NK-92 treated with Interleukin-12 subunit alpha and Interleukin-12 subunit beta, amount 100 ng/mL, for 24 hours (cell line): ENCODE measurements at regions not wholly inside any gene's neighbourhood (a gene's known extent, or its start where the extent isn't known, plus 50 kb on each side); places are given as distances from the start of the nearest gene placed in this dataset.

Experiments used
- DNase-seq: peaks from one replicate; lab custom pipeline; 2025; lab: John Stamatoyannopoulos, UW

DNA sequence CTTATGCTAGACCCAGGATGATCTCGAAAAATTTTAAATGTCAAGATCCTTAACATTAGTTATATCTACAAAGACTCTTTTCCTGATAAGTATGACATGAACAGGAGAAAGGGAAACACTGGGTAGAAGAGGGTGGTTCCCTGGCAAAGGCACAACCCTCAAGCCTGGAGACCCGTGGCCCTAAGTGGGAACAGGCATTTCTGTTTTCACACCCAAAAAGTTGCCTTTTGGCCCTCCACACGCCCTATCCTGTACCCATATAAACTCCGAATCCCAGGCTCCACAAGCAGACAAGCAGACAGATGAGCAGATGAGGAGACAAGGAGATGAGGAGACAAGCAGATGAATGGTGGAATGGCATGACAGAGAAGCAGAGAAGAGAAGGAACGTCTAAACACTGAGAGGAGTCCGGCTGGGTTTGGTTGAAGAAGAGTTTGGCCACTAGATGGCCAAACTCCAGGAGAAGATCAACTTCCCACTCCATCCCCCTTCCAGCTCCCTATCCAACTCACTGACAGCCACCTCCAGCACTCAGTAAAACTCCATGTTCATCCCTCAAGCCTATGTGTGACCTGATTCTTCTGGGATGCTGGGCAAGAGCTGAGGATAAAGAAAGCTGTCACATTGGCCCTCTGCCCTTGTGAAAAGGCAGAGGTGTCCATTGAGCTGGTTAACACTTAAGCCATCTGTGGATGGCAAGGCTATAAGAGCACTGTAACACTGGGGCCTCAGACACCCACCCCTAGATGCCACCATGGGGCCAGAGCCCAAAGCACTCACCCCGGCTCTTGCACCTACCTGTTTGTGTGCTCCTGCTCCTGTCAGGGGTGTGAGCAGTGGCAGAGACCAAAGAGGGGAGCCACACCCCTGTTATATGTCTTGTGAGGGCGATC, 139.6 kb upstream of the FAM20A start:
- no peak for DNase-seq

DNA sequence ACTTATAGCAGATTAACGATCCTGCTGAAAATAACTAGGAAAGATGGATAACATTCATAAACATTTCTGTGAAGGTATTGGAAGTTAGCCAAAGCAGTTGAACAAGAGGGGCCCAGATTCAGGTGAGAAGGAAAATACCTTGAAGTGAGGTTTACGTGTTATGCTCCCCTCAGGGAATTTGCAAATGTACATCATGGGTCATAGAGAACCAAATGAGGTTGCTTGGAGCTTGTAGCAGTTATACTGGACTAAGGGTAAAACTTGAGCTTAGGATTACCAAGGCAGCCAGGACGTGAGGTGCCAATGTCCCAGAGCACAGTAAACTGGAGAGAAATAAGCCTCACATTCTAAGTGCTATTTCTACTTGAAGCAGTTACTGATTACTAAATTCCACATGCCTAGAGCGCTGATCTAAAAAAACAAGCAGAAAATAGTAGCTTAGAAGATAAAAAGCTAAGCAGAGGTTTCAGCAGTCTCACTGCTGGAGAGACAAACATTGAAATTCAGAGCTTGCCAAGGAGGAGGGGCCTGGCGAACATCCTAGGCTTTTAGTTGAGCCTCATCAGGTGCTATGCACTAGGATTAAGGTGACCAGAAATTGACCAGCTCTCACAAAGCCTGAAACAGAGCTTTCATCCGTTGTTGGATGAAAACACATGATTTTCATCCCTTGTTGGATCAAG, 136.7 kb upstream of the FAM20A start:
- DNase-seq = no peak

DNA sequence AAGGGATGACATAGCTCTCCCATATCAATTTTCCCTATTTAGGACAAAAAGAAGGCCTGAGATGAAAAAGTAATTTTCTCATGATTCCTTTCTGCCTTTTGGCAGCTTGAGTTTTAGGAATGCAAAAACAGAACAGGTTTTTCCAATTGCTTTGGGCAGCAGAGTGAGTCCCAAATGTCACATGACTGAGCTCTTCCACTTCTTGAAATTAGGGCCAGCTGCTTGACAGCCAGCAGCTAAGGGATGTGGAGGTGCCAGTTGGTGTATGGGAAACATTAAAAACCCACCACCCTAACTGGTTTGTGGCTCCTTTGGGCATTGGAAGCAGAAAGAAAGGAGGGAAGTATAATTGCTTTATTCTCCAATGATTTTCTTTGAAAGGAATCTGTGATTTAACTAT, 133.8 kb upstream of the FAM20A start:
- no peak for DNase-seq

DNA sequence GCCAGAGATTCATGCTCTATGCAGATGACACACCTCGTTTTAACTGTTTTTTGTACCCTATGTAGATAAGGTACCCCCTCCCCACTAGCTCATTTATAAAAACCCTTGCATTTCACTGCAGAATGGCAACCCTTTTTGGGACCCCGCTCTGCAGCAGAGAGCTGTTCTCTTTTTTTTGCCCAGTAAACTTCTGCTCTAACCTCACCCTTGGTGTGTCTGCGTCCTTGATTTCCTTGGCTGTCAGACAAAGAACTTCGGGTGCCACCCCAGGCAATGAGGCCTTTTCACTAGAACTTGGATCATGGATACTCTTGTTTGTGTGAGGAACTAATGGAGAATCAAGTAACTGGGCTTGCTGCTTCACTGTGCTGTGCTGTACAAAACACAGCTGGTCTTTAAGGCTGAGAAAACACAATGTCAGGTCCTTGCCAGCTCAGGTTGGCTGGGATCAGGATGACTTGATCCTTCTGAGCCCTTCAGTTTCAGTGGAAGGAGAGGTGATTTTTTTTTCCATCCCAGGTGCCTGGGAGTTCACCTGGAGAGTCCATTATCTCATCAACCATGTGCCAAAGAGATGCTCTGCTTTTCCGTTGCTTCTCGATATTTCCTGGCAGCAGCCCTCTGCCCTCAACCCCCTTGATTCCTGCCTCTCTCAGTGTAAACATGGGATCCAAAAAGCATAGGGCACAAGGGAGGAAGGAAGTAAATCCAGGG, 133.2 kb upstream of the FAM20A start:
- DNase-seq = no peak

DNA sequence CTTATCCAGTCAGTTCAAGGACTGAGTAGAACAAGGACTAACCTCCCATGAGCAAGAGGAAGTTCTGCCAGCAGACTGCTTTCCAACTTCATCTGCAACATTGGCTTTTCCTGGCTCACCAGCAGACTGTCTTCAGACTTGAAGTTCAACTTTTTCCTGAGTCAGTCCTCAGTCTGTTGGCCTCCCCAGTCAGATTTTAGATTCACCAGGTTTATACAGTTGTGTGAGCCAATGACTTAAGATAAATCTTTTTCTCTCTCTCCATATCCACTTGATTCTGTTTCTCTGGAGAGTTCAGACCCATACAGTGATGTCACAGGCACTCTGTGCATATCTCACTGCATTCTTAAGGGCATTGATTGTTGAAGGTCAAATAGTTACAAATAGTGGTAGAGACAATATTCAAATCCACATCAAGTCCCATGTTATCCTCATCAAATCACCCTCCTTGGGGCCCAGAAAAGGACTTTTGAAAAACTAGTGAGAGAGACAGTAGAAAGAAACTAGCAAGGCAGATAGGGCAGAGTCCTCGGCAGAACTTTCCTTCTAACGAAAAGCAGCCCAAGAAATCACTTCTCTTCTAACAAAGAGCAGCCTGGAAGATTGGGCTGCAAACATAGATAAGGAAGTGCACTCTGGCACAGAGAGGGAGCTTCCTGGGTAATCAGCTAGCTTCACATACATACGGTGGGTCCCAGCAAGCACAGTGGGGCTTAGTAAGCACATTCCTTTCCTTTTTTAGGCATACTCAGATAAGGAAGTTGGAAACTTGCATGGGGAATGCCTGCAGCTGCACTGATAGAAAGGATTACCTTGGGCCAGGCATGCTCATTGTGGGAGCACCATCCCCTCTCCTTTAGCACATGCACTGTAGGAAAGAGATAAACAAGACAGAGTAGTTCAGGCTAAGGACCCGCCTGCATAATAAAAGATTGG, 132.3 kb upstream of the FAM20A start:
- DNase-seq = no peak

DNA sequence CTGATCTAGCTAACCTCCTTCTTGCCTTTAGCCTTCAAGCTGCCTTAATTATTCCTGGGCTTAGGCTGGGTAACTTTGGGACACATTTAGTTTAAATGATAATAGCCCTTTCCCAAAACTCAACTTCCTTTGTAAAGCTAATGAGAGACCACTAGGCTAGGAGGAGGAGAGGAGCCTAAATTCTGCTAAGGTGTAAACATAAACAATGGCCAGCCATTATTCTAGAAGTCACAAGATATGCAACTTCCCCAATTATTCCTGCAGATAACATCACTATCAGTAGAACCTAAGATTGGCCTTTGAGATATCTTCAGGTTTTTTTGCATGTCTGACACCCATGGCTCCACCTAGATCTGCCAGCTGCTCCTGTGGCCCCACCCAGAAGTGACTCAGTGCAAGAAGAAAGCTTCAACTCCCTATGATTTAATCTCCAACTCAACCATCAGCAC, 131.2 kb upstream of the FAM20A start:
- DNase-seq = no peak

DNA sequence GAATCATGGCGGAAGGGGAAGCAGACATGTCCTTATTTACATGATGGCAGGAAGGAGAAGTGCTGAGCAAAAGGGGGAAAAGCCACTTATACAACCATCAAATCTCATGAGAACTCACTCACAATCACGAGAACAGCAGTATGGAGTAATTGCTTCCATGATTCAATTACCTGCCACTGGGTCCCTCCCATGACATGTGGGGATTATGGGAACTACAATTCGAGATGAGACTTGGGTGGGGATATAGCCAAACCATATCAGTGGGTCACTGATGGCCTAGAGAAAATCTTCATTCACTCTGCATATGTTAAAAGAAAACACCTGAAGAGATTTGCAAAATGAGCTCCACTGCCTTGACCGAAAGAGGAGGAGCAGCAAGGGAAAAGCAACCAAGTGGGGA, 130.3 kb upstream of the FAM20A start:
- DNase-seq = no peak

DNA sequence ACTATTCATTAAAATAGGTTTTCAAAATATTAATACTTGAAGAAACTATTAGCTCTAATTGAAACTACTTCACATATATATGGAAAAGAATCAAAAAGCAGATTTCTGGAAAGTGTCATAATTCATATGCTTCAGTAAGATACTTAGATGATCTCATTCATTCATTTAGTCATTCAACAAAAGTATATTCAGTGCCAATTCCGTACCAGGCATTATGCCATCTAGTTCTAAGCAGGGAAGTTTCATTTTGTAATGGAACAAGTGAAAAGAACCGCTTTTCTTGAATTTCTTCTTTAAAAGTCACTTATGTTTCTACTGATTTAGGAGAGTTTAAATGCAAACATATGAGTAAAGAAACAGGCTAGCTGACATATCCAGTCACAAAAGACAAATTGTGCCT, 118.3 kb upstream of the FAM20A start:
- DNase-seq = no peak

DNA sequence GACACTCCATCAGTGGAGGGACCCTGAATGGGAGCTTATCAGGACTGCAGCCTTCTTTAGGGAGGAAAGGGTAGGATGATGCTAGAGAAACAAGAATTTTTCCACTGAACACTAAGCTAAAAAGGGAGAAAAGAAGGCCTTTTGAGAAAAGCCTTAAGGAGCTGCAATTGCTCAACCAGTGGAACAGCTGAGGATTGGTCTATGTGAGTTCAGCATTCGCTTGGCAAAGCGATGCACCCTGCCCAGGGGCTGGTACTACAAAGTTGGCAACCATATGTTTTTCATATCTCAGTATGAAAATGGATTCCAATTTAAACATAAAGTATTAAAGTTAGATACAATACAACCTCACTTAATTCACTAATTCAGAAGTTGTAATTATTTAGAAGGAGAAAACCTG, 117.8 kb upstream of the FAM20A start:
- DNase-seq = no peak

DNA sequence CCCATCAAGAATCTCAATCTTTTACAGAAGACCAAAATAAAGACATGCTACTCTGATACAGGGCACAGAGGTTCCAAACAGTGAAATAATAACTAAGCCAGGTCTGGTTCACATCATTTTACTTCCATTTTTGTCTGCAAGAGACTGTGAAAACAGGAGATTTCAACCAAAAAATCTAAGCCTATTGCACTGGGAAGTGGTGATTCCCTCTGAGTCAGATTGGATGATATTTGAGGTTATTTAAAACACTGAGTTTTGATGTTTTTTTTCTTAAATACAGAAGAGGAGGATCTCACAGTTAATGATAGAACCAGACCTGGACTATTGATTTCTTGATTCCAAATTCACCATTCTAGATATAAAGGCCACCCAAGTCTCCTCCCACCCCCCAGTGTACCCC, 117.3 kb upstream of the FAM20A start:
- DNase-seq = no peak

DNA sequence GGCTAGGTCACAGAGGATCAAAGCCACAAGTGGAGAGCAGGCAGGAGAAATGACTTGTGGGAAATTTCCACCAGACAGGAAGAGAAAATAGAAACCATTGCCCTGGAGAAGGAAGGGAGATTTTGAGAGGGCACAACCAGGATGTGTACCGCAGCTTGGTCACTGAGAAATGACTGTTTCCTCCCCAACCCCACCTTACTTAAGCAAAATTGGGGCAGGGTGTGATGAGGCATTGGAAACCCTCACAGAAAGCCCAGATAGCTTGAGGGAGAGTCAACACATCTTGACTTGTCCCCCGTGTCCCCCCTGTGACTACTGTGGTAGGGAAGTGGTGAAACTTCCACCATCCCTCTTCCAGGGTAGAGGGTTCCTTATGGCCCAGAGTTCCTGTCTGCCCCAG, 113.5 kb upstream of the FAM20A start:
- DNase-seq = no peak

DNA sequence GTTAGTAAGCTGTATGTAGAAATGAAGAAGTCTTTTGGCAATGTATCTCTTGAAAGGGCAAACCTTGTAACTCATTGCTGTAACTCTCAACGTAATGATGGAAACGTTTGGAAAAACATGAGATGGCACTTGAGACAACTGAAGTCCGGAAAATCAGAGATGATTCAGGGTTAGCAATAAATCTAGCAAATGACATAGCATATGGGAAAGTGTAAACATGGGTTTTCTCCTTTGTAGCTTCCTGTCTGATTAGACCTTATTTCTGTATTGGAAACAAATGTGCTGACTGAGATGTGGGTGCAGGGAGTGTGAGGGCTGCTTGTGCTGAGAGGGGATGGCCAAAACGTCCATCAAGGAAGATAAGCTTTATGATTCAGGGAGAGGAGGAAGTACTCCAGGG, 110.7 kb upstream of the FAM20A start:
- no peak for DNase-seq

DNA sequence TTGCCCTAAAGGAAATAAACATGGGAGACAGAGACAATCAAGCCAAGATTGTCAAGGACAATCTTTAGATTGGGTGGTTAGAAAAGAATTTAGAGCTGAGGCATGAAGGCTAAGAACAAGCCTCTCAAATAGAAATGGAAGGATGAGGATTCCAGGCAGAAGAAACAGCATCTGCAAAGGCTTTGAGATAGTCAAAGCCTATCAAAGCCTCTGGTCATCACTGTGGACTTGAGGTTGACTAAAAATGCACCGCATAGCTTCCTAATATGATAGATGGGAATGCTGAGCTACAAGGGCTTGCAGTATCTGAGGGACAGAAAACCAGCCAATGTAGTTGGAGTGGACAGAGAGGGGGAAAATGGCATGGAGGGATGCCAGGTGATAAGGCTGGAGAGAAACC, 109.8 kb upstream of the FAM20A start:
- DNase-seq = no peak

DNA sequence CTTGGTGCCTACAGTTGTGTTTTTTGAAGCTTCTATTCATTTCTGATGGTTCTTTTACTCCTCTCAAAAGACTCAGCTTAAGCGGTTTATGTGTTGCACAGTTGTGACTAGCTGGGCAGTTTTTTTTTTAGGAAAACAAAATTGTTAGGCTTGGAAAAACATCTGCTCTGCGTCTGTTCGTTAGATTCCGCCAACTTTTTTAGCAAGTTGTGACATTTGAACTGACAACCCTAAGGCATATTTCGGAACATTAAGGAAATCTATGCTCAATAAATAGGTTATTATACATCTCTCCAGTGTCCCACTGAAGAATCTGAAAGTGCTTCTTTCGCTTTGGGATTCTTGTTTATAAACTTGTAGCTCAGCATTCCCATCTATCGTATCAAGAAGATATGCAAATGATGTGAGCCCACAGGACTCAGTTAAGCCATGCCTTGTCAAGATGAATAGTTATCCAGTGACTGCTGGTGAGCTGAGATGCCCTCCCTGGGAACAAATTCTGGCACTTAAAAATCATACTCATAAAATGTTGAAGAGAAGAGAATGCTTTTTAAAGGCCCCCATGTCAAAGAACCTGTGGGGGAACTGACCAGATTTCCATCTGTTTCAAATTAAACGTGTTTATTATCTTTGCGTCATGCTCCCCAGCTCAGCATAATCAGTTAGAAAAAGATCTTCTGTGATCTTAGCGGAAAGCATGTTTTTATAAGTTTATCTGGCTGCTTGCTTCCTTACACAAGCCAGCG, 109.0 kb upstream of the FAM20A start:
- no peak for DNase-seq

DNA sequence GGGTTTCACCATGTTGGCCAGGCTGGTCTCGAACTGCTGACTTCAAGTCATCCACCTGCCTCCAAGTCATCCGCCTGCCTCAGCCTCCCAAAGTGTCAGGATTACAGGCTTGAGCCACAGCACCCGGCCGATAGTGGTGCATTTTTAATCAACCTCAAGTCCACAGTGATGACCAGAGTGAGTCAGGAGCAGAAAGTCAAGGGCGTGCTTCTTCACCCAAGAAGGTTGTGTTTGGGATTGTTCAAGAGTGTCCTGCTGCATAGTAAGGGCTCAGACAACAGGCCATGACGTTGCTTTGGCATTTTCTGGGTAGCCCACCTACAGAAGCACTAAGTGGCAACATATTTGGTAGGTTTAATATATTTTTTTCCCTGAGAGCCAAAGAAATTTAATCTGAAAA, 108.3 kb upstream of the FAM20A start:
- DNase-seq = no peak

DNA sequence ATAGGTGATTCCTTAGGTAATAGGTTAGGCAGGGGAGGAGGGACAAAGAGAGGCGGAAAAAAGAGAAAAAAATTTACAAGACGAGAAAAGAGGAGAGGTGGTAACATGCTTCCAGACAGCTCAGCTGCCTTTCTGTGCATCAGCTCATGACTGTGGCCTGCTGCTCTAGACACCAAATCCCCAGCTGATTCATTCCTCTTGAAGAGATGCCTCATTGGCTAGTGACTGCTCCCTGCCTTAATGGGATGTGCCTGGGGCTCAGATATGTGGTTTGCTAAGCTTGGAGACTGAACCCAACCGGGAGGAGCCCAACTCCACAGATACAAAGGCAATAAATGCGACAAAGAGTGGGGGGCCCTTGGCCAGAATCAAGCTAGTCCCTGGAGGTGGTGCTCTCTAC, 105.9 kb upstream of the FAM20A start:
- DNase-seq = no peak

DNA sequence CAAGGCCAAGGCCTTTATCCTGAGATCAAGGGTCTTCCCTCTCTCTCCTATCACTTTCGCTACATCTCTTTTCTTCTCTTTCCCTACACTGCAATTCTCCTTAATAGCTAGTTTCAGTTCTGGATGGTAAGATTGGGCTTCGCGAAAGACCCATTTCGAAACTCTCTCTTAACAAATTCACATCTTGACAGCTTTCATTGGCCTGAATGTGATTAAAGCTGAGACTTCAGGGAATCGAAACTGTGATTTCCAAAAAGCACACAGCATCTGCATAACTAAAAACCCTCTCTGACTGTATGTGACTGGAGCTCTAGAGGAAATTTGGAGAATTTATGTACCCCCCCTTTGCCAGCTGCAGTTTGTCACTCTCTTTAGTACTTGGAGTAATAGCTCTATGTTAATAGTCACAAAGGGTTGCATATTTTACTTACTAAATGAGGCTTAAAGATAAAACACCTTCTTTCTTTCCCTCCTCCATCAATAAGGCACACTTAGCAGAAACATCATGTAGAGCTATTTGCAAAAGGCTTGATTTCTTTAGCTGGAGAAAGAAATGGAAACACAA, 105.3 kb upstream of the FAM20A start:
- no peak for DNase-seq

DNA sequence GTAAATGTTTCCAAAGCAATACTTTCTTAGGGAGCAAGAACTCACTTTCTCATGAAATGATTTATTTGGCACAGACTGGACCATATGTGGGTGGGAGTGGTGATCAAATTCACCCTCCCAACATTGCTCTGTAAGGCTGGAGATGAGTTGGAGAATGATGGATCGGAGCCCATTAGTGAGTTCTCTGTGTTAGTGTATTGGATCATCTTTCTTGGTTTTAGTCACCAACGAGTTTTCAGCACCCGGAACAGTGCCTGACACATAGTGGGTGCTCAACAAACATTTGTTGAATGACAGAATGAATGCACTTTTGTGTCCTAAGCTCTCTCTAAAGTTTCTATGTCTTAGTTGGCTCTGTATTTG, 104.5 kb upstream of the FAM20A start:
- no peak for DNase-seq

DNA sequence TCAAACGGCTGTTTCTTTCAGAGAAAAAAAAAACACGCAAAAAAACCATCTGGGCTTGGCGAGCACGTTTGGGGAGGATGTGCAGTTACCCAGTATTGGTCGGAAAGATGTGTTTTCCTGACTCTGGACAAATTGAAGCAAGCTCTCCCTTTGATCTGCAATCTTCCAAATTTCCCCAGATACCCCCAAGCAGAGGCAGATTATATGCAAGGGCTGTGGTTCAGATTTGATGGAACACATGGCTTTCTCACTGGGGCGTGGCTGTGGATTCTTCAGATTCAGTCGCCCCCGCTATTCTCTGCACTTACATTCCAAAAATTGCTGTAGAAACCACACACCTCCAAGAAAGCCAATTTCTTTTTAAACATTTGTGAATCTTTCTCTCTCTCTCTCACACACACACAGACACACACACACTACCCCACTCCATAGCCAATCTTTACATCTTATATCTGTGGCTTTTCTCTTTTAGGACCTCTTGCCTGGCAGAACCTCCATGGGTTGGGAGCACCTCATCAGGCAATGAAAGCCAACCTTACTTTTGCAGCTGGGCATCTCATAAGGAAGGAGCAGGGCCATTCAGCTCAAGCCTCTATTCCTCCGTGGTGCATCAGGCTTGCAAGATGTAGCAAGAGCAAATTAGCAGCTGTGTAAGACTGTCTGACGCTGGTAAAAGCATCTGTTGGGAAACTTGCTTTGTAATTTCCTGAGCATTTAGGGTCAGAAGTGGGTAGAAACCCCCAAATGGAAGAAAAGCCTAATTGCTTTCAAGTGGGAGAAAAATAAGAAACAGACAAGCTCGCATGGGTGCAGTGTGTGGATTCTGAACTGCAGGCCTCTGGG, 103.9 kb upstream of the FAM20A start:
- DNase-seq = no peak

DNA sequence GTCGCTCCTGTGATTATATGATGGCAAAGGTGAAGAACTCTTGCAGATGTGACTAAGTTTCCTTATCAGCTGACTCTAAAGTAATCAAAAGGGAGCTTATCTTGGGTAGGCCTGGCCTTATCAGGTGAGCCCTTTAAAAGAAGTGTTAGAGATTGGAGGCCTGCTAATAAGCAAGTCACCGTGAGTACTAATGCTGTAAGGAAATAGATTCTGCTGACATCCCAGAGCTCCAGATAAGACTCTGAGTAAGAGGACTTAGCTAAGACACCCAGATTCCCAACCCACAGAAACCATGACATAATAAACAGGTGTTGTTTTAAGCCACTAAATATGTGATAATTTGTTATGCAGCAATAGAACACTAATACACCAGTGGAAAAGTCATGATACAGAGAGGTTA, 99.9 kb upstream of the FAM20A start:
- DNase-seq = no peak
